ENCODE measurements at regions not wholly inside any gene's neighbourhood (a gene's known extent, or its start where the extent isn't known, plus 50 kb on each side); places are given as distances from the start of the nearest gene placed in this dataset.

DNA sequence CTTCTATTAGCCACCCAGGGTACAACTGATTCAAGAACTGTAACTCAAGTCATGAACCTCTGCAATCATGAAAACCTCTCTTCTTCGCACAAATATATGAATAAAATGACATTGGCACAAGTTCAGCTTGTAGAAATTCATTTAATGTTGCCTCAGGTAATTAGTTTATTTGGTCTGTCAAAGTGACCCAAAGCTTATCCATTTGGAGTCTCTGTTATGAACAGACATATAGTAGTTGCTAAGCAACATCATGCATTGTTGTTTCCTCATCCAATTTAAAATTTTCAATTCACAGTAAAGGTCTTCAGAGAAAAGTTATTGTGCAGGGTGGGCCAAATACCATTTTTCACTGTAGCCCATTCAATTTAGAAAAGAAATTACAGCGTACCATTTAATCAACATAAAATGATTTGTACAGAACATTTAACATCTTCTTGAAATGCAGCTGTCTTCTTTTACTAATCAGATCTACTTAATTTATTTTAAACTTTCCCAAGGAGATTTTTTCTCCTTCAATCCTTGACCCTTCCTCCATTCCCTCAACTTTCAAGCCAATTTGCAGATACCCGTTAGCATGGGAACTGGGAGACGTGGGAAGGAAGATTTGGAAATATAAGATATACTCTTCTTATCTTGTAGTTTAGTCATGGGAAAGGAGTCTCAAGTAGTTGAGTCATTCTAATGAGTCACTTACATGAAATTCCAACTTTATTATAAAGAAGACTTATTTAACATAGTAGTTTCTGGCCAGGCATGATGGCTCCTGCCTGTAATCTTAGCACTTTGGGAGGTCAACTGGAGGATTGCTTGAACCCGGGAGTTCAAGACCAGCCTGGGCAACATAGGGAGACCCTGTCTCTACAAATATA, 231.3 kb downstream of the ATPSCKMT start:
- H3K27me3 ChIP-seq (ENCODE audit: control insufficient read depth, insufficient read depth, low read length): no peaks in the 10 kb centered on the region
- peak overlapping the region; percentile 74; the same call in 1 of the 2 replicates for H3K23ac ChIP-seq (ENCODE audit: low read depth, low read length)
- peak overlapping the region; percentile 85 for H3K14ac ChIP-seq (replicated peaks; ENCODE audit: low read depth, low read length)
- H3K4me3 ChIP-seq (ENCODE audit: insufficient read depth, low read depth, low read length): no peak overlapping the region
- no peaks in the 10 kb centered on the region for H3K36me3 ChIP-seq (ENCODE audit: control insufficient read depth, insufficient read depth, low read length)
- H2BK20ac ChIP-seq (ENCODE audit: low read depth, low read length): peak overlapping the region; percentile 96
- H3K56ac ChIP-seq (ENCODE audit: extremely low read depth, insufficient read depth, low read length): peak overlapping the region; percentile 16; the same call in 1 of the 2 replicates
- no peaks in the 10 kb centered on the region for H3K79me1 ChIP-seq (ENCODE audit: low read depth in 1 of 2, low read length in 2 of 2)
- ChIA-PET CTCF (no interaction called here), POLR2A (ENCODE audit: unreplicated experiment) (no interaction called here)
- H2BK5ac ChIP-seq (ENCODE audit: low read depth, low read length, poor library complexity, severe bottlenecking): peak overlapping the region; percentile 87
- no peak overlapping the region for H3K9ac ChIP-seq (ENCODE audit: low read depth, low read length)
- intact Hi-C loops (cut with micrococcal nuclease): loop anchor here (1.0 to 2.0 kb wide), 2 partner anchors 215 to 472 kb away; partner anchors contain the start of gene SEMA5A
- no CpG with 5 or more reads among the region's 5 CpGs for WGBS, 2 experiments (ENCODE audit: extremely low coverage in 2 of 2, insufficient read length in 1 of 2)
- peak overlapping the region; percentile 94 for H2AK5ac ChIP-seq (ENCODE audit: low read depth, low read length)
- no peak overlapping the region for H3K4me2 ChIP-seq (ENCODE audit: low read depth, low read length)
- peak overlapping the region; percentile 67 for H3K18ac ChIP-seq (ENCODE audit: low read depth, low read length)
- H2BK120ac ChIP-seq (ENCODE audit: low read depth, low read length): peak overlapping the region; percentile 94
- H3K9me1 ChIP-seq (ENCODE audit: insufficient read depth, low read length): peaks cover 12% of the 10 kb centered on the region; the same call in 1 of the 2 replicates
- no TSS peak for BruUV-seq (replicated peaks)
- no peaks in the 10 kb centered on the region for H3K9me3 ChIP-seq (ENCODE audit: control insufficient read depth, insufficient read depth, low read length)
- peak overlapping the region; percentile 87 for H4K91ac ChIP-seq (ENCODE audit: insufficient read depth, low read depth, low read length)
- no peak overlapping the region for H2AFZ ChIP-seq (replicated peaks; ENCODE audit: low read length, poor library complexity)
- dilution Hi-C loops (cut with HindIII; ENCODE audit: low sequenced_read_pairs, unreplicated experiment): no loop called here
- peak overlapping the region; percentile 91 for H3K4ac ChIP-seq (ENCODE audit: low read depth, low read length)
- in situ Hi-C loops (cut with MboI; ENCODE audit: low sequenced_read_pairs): no loop called here
- H4K8ac ChIP-seq (ENCODE audit: low read depth in 2 of 2, low read length in 2 of 2): peak overlapping the region; percentile 62 to 82
- no peaks in the 10 kb centered on the region for H4K20me1 ChIP-seq (ENCODE audit: insufficient read depth, low read length)
- H3K4me1 ChIP-seq (ENCODE audit: control insufficient read depth, insufficient read depth, low read length): peaks cover 13% of the 10 kb centered on the region
- peak overlapping the region; percentile 85 for H3K27ac ChIP-seq (ENCODE audit: insufficient read depth, low read length)
- peak overlapping the region; percentile 46 for H4K5ac ChIP-seq (ENCODE audit: low read depth, low read length)
- peak overlapping the region; percentile 65 for H2AK9ac ChIP-seq (replicated peaks; ENCODE audit: low read depth, low read length, poor library complexity)
- peak; percentile 89 for ATAC-seq (ENCODE audit: low read depth)
- peak overlapping the region; percentile 91; the same call in 2 of the 3 replicates for H2BK15ac ChIP-seq (ENCODE audit: low read depth, low read length)
- DNase-seq: peak; percentile 96
- TF ChIP-seq CHD1 (IDR thresholded peaks at IDR 0.05; ENCODE audit: low read depth, low read length) (no peak), RCOR1 (IDR thresholded peaks at IDR 0.05; ENCODE audit: insufficient replicate concordance, low read length) (peak; percentile 80), MAZ (IDR thresholded peaks at IDR 0.05; ENCODE audit: borderline replicate concordance, low read depth, low read length) (no peak), SMC3 (IDR thresholded peaks at IDR 0.05; ENCODE audit: low read depth, low read length) (no peak), POLR2A (IDR thresholded peaks at IDR 0.05; ENCODE audit: low read depth, low read length) (no peak), USF2 (IDR thresholded peaks at IDR 0.05; ENCODE audit: low read depth, low read length) (no peak), NFE2L2 (IDR thresholded peaks at IDR 0.05; ENCODE audit: low read depth, low read length) (no peak), RFX5 (IDR thresholded peaks at IDR 0.05; ENCODE audit: low read depth, low read length) (no peak), BHLHE40 (IDR thresholded peaks at IDR 0.05; ENCODE audit: low read depth, low read length) (peak; percentile 41; the same call in 1 of the 2 replicates), MAFK (IDR thresholded peaks at IDR 0.05; ENCODE audit: low read depth, low read length) (no peak), CEBPB (IDR thresholded peaks at IDR 0.05; ENCODE audit: low read depth, low read length) (peak; percentile 71), MXI1 (IDR thresholded peaks at IDR 0.05; ENCODE audit: borderline replicate concordance, low read depth, low read length) (no peak), RAD21 (IDR thresholded peaks at IDR 0.05; ENCODE audit: low read length) (no peak), FOS (IDR thresholded peaks at IDR 0.05; ENCODE audit: low read depth, low read length) (peak; percentile 98)
- TF ChIP-seq, protein P1, sequence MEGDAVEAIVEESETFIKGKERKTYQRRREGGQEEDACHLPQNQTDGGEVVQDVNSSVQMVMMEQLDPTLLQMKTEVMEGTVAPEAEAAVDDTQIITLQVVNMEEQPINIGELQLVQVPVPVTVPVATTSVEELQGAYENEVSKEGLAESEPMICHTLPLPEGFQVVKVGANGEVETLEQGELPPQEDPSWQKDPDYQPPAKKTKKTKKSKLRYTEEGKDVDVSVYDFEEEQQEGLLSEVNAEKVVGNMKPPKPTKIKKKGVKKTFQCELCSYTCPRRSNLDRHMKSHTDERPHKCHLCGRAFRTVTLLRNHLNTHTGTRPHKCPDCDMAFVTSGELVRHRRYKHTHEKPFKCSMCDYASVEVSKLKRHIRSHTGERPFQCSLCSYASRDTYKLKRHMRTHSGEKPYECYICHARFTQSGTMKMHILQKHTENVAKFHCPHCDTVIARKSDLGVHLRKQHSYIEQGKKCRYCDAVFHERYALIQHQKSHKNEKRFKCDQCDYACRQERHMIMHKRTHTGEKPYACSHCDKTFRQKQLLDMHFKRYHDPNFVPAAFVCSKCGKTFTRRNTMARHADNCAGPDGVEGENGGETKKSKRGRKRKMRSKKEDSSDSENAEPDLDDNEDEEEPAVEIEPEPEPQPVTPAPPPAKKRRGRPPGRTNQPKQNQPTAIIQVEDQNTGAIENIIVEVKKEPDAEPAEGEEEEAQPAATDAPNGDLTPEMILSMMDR (conservative IDR thresholded peaks at IDR 0.05; ENCODE audit: low read depth, low read length): no peak

All from IMR-90 (cell line).